ENCODE measurements at regions not wholly inside any gene's neighbourhood (a gene's known extent, or its start where the extent isn't known, plus 50 kb on each side); places are given as distances from the start of the nearest gene placed in this dataset.

DNA sequence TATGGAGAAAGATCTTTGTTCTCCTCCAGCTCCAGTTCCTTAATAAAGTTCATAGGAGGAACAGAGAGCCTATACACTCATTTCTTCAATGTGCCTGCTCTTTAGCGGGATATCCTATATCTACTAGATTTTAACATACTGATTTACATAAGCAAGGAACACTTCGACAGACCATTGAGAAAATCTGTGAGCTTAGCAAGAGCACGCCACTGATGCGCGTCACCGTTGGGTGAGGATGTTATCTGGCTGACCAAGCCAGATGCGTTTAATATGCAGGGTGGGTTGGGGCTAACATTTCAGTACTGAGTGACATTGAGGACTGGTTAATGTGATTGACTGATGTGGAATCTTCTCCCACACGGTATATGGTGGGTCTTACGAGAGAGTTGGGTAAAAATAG lies 233.4 kb downstream of the SOX4 start:
- H3K9me3 Mint-ChIP-seq: peaks cover 0 to 2% of the 10 kb centered on the region in 2 donors
- no peak overlapping the region for H3K4me3 Mint-ChIP-seq
- no peaks in the 10 kb centered on the region for H3K36me3 Mint-ChIP-seq (ENCODE audit: insufficient read depth in 2 of 2)
- ATAC-seq (replicated peaks in 1 of 2) (no peak), DNase-seq (no peak)
- H3K27ac Mint-ChIP-seq: peak overlapping the region; percentile 56
- peaks cover 37% of the 10 kb centered on the region for H3K4me1 Mint-ChIP-seq (ENCODE audit: low read depth)
- H3K27me3 Mint-ChIP-seq (ENCODE audit: low read depth): no peaks in the 10 kb centered on the region

- ATAC-seq (replicated peaks in 1 of 2) (peak; percentile 86 to 88), DNase-seq (peak in 1 of 2 donors; percentile 1)
- H3K9me3 Mint-ChIP-seq: peaks cover 0 to 2% of the 10 kb centered on the region in 2 donors
- H3K27me3 Mint-ChIP-seq (ENCODE audit: low read depth): no peaks in the 10 kb centered on the region
- H3K27ac Mint-ChIP-seq: peak overlapping the region; percentile 56
- H3K4me3 Mint-ChIP-seq: peak overlapping the region; percentile 59 to 63
- H3K4me1 Mint-ChIP-seq (ENCODE audit: low read depth): peaks cover 44% of the 10 kb centered on the region
- H3K36me3 Mint-ChIP-seq (ENCODE audit: insufficient read depth in 2 of 2): no peaks in the 10 kb centered on the region
Observed at GRCh38 chr6:21827425-21828202, 234.1 kb downstream of the SOX4 start.

GRCh38 chr6:21828704-21829103 lies 235.2 kb downstream of the SOX4 start:
- Mint-ChIP-seq H3K27me3 (ENCODE audit: low read depth) (no peaks in the 10 kb centered on the region), H3K4me1 (ENCODE audit: low read depth) (peaks cover 49% of the 10 kb centered on the region), H3K4me3 (no peak overlapping the region), H3K27ac (no peak overlapping the region), H3K9me3 (peaks cover 0 to 3% of the 10 kb centered on the region in 2 donors), H3K36me3 (ENCODE audit: insufficient read depth in 2 of 2) (peaks cover 0 to 2% of the 10 kb centered on the region in 2 donors)
- ATAC-seq (replicated peaks in 1 of 2): no peak
- no peak for DNase-seq

GRCh38 chr6:21829126-21829525 lies 235.6 kb downstream of the SOX4 start:
- no peak for DNase-seq
- Mint-ChIP-seq H3K36me3 (ENCODE audit: insufficient read depth in 2 of 2) (peaks cover 0 to 2% of the 10 kb centered on the region in 2 donors), H3K9me3 (peaks cover 0 to 3% of the 10 kb centered on the region in 2 donors), H3K4me1 (ENCODE audit: low read depth) (peaks cover 49% of the 10 kb centered on the region), H3K27ac (no peak overlapping the region), H3K27me3 (ENCODE audit: low read depth) (no peaks in the 10 kb centered on the region), H3K4me3 (no peak overlapping the region)
- ATAC-seq (replicated peaks in 1 of 2): no peak

- Mint-ChIP-seq H3K4me1 (ENCODE audit: low read depth) (peaks cover 69% of the 10 kb centered on the region), H3K4me3 (peak overlapping the region; percentile 6 to 33), H3K36me3 (ENCODE audit: insufficient read depth in 2 of 2) (peaks cover 0 to 2% of the 10 kb centered on the region in 2 donors), H3K9me3 (peaks cover 0 to 1% of the 10 kb centered on the region in 2 donors), H3K27ac (peak overlapping the region; percentile 23), H3K27me3 (ENCODE audit: low read depth) (no peaks in the 10 kb centered on the region)
- no peak for DNase-seq
- ATAC-seq (replicated peaks in 1 of 2): no peak
Observed at GRCh38 chr6:21831521-21832291, 238.2 kb downstream of the SOX4 start.

DNA sequence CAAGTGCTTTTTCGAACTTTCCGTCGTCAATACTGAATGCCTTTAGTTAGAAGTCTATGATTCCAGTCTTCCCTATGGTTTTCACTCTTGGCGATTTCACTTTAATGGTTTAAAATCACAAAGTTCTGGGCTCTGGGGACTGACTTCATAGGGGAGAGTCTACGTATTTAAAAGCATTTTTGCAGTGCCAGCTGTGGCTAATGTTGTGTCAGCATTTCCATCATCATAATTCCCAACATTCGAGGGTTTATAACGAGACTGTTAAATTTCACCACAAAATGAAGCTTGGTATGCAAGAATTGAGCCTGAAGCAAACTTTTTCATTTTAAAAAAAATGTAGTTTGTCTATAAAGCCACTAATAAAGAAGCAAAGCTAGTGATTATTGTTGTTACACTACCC lies 242.7 kb downstream of the SOX4 start:
- no peak overlapping the region for H3K4me3 Mint-ChIP-seq
- H3K27ac Mint-ChIP-seq: no peak overlapping the region
- H3K4me1 Mint-ChIP-seq (ENCODE audit: low read depth): peaks cover 60% of the 10 kb centered on the region
- no peak for DNase-seq
- no peak for ATAC-seq (replicated peaks in 1 of 2)
- peaks cover 0 to 8% of the 10 kb centered on the region in 2 donors for H3K36me3 Mint-ChIP-seq (ENCODE audit: insufficient read depth in 2 of 2)
- no peaks in the 10 kb centered on the region for H3K27me3 Mint-ChIP-seq (ENCODE audit: low read depth)
- peaks cover 0 to 1% of the 10 kb centered on the region in 2 donors for H3K9me3 Mint-ChIP-seq

- Mint-ChIP-seq H3K4me1 (ENCODE audit: low read depth) (peaks cover 54% of the 10 kb centered on the region), H3K36me3 (ENCODE audit: insufficient read depth in 2 of 2) (peaks cover 0 to 8% of the 10 kb centered on the region in 2 donors), H3K27me3 (ENCODE audit: low read depth) (no peaks in the 10 kb centered on the region), H3K9me3 (peaks cover 0 to 1% of the 10 kb centered on the region in 2 donors), H3K27ac (no peak overlapping the region), H3K4me3 (peak overlapping the region in 1 of 2 donors; percentile 20)
- no peak for DNase-seq
- peak; percentile 33 to 60 for ATAC-seq (replicated peaks in 1 of 2)
Observed at GRCh38 chr6:21836772-21837425, 243.3 kb downstream of the SOX4 start.

DNA sequence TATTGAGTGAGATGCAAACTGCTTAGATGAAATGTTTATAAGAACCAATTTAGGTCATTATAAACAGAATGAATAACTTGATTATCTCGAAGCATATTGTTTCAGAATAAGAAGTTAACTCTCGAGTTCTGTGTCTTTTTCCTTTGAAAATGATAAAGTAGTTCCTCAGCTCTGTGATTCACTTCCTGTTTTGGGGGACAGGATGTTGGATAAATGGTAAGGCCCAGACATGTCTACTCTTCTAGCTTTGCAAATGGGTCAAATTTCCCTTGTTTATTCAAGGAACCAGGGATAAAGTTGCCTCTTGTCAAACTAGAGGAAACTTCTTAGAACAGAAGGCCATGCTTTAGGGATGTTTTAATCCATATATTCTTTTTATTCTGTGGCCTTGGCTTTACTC lies 246.9 kb downstream of the SOX4 start:
- no peak for ATAC-seq (replicated peaks in 1 of 2)
- peaks cover 36% of the 10 kb centered on the region for H3K4me1 Mint-ChIP-seq (ENCODE audit: low read depth)
- no peak for DNase-seq
- peaks cover 0 to 6% of the 10 kb centered on the region in 2 donors for H3K36me3 Mint-ChIP-seq (ENCODE audit: insufficient read depth in 2 of 2)
- H3K27me3 Mint-ChIP-seq (ENCODE audit: low read depth): no peaks in the 10 kb centered on the region
- H3K9me3 Mint-ChIP-seq: no peaks in the 10 kb centered on the region
- no peak overlapping the region for H3K27ac Mint-ChIP-seq
- no peak overlapping the region for H3K4me3 Mint-ChIP-seq

GRCh38 chr6:21842875-21843645 lies 249.5 kb downstream of the SOX4 start:
- H3K4me3 Mint-ChIP-seq: no peak overlapping the region
- H3K27ac Mint-ChIP-seq: no peak overlapping the region
- no peaks in the 10 kb centered on the region for H3K27me3 Mint-ChIP-seq (ENCODE audit: low read depth)
- DNase-seq (no peak), ATAC-seq (replicated peaks in 1 of 2) (no peak)
- H3K9me3 Mint-ChIP-seq: no peaks in the 10 kb centered on the region
- peaks cover 0 to 8% of the 10 kb centered on the region in 2 donors for H3K36me3 Mint-ChIP-seq (ENCODE audit: insufficient read depth in 2 of 2)
- H3K4me1 Mint-ChIP-seq (ENCODE audit: low read depth): peaks cover 37% of the 10 kb centered on the region

GRCh38 chr6:21844120-21844917 lies 250.8 kb downstream of the SOX4 start:
- Mint-ChIP-seq H3K9me3 (no peaks in the 10 kb centered on the region), H3K27me3 (ENCODE audit: low read depth) (no peaks in the 10 kb centered on the region), H3K27ac (no peak overlapping the region), H3K4me1 (ENCODE audit: low read depth) (peaks cover 41% of the 10 kb centered on the region), H3K4me3 (no peak overlapping the region), H3K36me3 (ENCODE audit: insufficient read depth in 2 of 2) (peaks cover 0 to 8% of the 10 kb centered on the region in 2 donors)
- no peak for DNase-seq
- ATAC-seq (replicated peaks in 1 of 2): no peak

DNA sequence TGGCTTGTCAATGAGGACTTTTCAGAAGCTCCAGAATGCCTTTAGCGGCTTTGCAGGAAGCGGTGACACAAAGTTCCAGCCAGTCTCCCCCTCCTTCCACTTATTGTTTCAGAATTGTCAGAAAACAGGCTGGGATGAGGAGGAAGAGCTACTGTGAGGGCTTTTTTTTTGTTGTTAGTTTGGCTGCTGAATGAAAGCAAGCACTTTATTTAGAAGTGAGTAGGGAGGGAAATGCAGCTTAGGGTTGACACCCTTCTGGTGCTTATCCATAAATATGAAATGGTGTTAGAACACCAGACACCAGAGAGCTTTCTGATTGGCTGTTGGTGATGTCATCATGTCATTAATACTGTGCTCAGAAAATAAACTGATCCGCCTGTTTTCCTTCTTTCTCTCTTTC lies 251.5 kb downstream of the SOX4 start:
- H3K27ac Mint-ChIP-seq: peak overlapping the region; percentile 16
- ATAC-seq (replicated peaks in 1 of 2) (no peak), DNase-seq (no peak)
- no peaks in the 10 kb centered on the region for H3K9me3 Mint-ChIP-seq
- no peak overlapping the region for H3K4me3 Mint-ChIP-seq
- no peaks in the 10 kb centered on the region for H3K27me3 Mint-ChIP-seq (ENCODE audit: low read depth)
- peaks cover 39% of the 10 kb centered on the region for H3K4me1 Mint-ChIP-seq (ENCODE audit: low read depth)
- H3K36me3 Mint-ChIP-seq (ENCODE audit: insufficient read depth in 2 of 2): peaks cover 0 to 6% of the 10 kb centered on the region in 2 donors
